ENCODE measurements at regions not wholly inside any gene's neighbourhood (a gene's known extent, or its start where the extent isn't known, plus 50 kb on each side); places are given as distances from the start of the nearest gene placed in this dataset.
"Not testable (repeated sequence)": the region's sequence is repeated elsewhere in the genome, so short reads cannot be mapped to it uniquely, and the experiment has no call there.

- H3K4me3 Mint-ChIP-seq: no peak overlapping the region
- no peak overlapping the region for H3K27ac Mint-ChIP-seq
- H3K27me3 Mint-ChIP-seq: no peaks in the 10 kb centered on the region
Observed at GRCh38 chr6:51199105-51199552, 380.5 kb downstream of the TFAP2B start.

GRCh38 chr6:51199733-51200260, 381.1 kb downstream of the TFAP2B start:
- POLR2A ChIA-PET: no interaction called here
- H3K27me3 Mint-ChIP-seq: no peaks in the 10 kb centered on the region
- H3K36me3 Mint-ChIP-seq (ENCODE audit: low read depth): no peaks in the 10 kb centered on the region
- Histone ChIP-seq H3K4me1 (ENCODE audit: insufficient read depth, low read length) (no peaks in the 10 kb centered on the region), H3K27ac (ENCODE audit: low read depth in 1 of 2, low read length in 2 of 2) (no peak overlapping the region), H3K36me3 (ENCODE audit: insufficient read depth, low read length) (no peaks in the 10 kb centered on the region), H3K27me3 (ENCODE audit: control insufficient read depth in 1 of 2, insufficient read depth in 2 of 2, low read length in 2 of 2) (no peaks in the 10 kb centered on the region), H3K9me3 (ENCODE audit: control insufficient read depth in 1 of 2, insufficient read depth in 1 of 2, low read length in 2 of 2) (no peaks in the 10 kb centered on the region), H3K4me3 (ENCODE audit: low read length) (no peak overlapping the region)
- no peak for TF ChIP-seq CTCF (IDR thresholded peaks at IDR 0.05)
- no peak overlapping the region for H3K27ac Mint-ChIP-seq
- H3K9me3 Mint-ChIP-seq: no peaks in the 10 kb centered on the region
- H3K4me1 Mint-ChIP-seq (ENCODE audit: low read depth): no peaks in the 10 kb centered on the region
- ATAC-seq (ENCODE audit: poor library complexity) (no peak), DNase-seq (no peak)
- intact Hi-C loops (cut with DNase I, micrococcal nuclease): no loop called here
- no peak overlapping the region for H3K4me3 Mint-ChIP-seq
- CTCF ChIA-PET: no interaction called here

More at GRCh38 chr6:51199105-51199552, 380.5 kb downstream of the TFAP2B start:
- CTCF ChIA-PET: no interaction called here
- Histone ChIP-seq H3K4me1 (ENCODE audit: insufficient read depth, low read length) (no peaks in the 10 kb centered on the region), H3K27ac (ENCODE audit: low read depth in 1 of 2, low read length in 2 of 2) (no peak overlapping the region), H3K9me3 (ENCODE audit: control insufficient read depth in 1 of 2, insufficient read depth in 1 of 2, low read length in 2 of 2) (no peaks in the 10 kb centered on the region), H3K4me3 (ENCODE audit: low read length) (no peak overlapping the region), H3K27me3 (ENCODE audit: control insufficient read depth in 1 of 2, insufficient read depth in 2 of 2, low read length in 2 of 2) (no peaks in the 10 kb centered on the region), H3K36me3 (ENCODE audit: insufficient read depth, low read length) (no peaks in the 10 kb centered on the region)
- intact Hi-C loops (cut with DNase I, micrococcal nuclease): no loop called here
- POLR2A ChIA-PET: no interaction called here
- no peaks in the 10 kb centered on the region for H3K36me3 Mint-ChIP-seq (ENCODE audit: low read depth)
- H3K9me3 Mint-ChIP-seq: no peaks in the 10 kb centered on the region
- H3K4me1 Mint-ChIP-seq (ENCODE audit: low read depth): no peaks in the 10 kb centered on the region
- DNase-seq (no peak), ATAC-seq (ENCODE audit: poor library complexity) (no peak)
- no peak for TF ChIP-seq CTCF (IDR thresholded peaks at IDR 0.05)

GRCh38 chr6:51200676-51201075, 382.0 kb downstream of the TFAP2B start:
- H3K9me3 Mint-ChIP-seq: no peaks in the 10 kb centered on the region
- TF ChIP-seq CTCF (IDR thresholded peaks at IDR 0.05): no peak
- Histone ChIP-seq H3K36me3 (ENCODE audit: insufficient read depth, low read length) (no peaks in the 10 kb centered on the region), H3K27me3 (ENCODE audit: control insufficient read depth in 1 of 2, insufficient read depth in 2 of 2, low read length in 2 of 2) (no peaks in the 10 kb centered on the region), H3K4me1 (ENCODE audit: insufficient read depth, low read length) (no peaks in the 10 kb centered on the region), H3K4me3 (ENCODE audit: low read length) (no peak overlapping the region), H3K9me3 (ENCODE audit: control insufficient read depth in 1 of 2, insufficient read depth in 1 of 2, low read length in 2 of 2) (no peaks in the 10 kb centered on the region), H3K27ac (ENCODE audit: low read depth in 1 of 2, low read length in 2 of 2) (no peak overlapping the region)
- H3K4me3 Mint-ChIP-seq: no peak overlapping the region
- H3K27ac Mint-ChIP-seq: no peak overlapping the region
- no peak for DNase-seq
- ATAC-seq (ENCODE audit: poor library complexity): no peak
- no peaks in the 10 kb centered on the region for H3K36me3 Mint-ChIP-seq (ENCODE audit: low read depth)
- no peaks in the 10 kb centered on the region for H3K4me1 Mint-ChIP-seq (ENCODE audit: low read depth)
- POLR2A ChIA-PET: no interaction called here
- intact Hi-C loops (cut with DNase I, micrococcal nuclease): no loop called here
- CTCF ChIA-PET: no interaction called here
- no peaks in the 10 kb centered on the region for H3K27me3 Mint-ChIP-seq

GRCh38 chr6:51202653-51203052, 384.0 kb downstream of the TFAP2B start:
- ATAC-seq (ENCODE audit: poor library complexity); CTCF ChIA-PET; intact Hi-C loops (cut with DNase I, micrococcal nuclease); H3K4me1 Mint-ChIP-seq (ENCODE audit: low read depth); H3K36me3 Mint-ChIP-seq (ENCODE audit: low read depth); H3K27me3 ChIP-seq (ENCODE audit: control insufficient read depth in 1 of 2, insufficient read depth in 2 of 2, low read length in 2 of 2); H3K36me3 ChIP-seq (ENCODE audit: insufficient read depth, low read length); H3K27ac ChIP-seq (ENCODE audit: low read depth in 1 of 2, low read length in 2 of 2); H3K27ac Mint-ChIP-seq; H3K9me3 ChIP-seq (ENCODE audit: control insufficient read depth in 1 of 2, insufficient read depth in 1 of 2, low read length in 2 of 2); POLR2A ChIA-PET; H3K27me3 Mint-ChIP-seq; H3K4me3 Mint-ChIP-seq; H3K4me3 ChIP-seq (ENCODE audit: low read length); DNase-seq; H3K4me1 ChIP-seq (ENCODE audit: insufficient read depth, low read length); H3K9me3 Mint-ChIP-seq: not testable (repeated sequence)

Measured in CD4-positive, alpha-beta T cell (primary cell).